ENCODE measurements at regions not wholly inside any gene's neighbourhood (a gene's known extent, or its start where the extent isn't known, plus 50 kb on each side); places are given as distances from the start of the nearest gene placed in this dataset.

DNA sequence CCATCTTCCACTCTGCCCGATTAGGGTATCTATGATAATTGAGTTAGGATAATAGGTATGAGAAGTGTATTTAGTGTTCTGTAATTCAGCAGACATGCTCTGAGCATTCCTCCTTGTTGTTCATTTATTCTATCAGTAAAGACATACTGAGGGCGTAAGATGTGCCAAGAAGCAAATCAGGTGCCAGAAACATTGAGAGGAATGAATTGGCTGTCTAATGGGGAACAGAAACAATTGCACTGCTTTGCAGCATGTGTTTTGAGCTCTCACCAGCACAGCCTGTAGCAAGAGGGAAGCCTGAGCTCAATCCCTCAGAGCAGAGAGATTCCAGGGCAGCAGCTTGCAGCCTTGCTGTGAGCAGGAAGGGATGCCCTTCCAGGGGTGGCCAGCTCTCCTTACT lies 589.3 kb downstream of the BCL11B start:
- H3K4me3 ChIP-seq (ENCODE audit: low read depth, low read length), result no peak overlapping the region
- DNase-seq (ENCODE audit: low read depth), result no peak
- TF ChIP-seq, protein P1, sequence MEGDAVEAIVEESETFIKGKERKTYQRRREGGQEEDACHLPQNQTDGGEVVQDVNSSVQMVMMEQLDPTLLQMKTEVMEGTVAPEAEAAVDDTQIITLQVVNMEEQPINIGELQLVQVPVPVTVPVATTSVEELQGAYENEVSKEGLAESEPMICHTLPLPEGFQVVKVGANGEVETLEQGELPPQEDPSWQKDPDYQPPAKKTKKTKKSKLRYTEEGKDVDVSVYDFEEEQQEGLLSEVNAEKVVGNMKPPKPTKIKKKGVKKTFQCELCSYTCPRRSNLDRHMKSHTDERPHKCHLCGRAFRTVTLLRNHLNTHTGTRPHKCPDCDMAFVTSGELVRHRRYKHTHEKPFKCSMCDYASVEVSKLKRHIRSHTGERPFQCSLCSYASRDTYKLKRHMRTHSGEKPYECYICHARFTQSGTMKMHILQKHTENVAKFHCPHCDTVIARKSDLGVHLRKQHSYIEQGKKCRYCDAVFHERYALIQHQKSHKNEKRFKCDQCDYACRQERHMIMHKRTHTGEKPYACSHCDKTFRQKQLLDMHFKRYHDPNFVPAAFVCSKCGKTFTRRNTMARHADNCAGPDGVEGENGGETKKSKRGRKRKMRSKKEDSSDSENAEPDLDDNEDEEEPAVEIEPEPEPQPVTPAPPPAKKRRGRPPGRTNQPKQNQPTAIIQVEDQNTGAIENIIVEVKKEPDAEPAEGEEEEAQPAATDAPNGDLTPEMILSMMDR (IDR thresholded peaks at IDR 0.05; ENCODE audit: control insufficient read depth, extremely low read depth, insufficient read depth), result no peak

DNA sequence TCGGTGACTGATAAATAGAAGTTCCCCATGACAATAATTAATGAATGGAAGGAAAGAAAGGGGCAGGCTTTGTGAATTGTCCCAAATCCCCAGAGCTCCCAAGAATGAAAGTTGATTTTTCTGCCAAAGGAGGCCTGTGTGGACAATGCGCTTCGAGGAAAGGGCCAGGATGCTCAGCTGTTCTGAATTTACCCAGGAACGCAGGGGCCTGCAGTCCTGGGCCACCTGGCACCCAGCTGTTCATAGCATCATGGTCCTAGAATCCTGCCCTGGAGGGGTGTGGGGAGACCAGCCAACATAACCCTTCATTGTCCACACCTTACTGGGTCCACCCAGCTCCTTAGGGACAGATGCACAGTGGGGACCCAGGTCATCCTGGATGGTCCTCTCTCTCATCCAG lies 587.5 kb downstream of the BCL11B start:
- TF ChIP-seq, protein P1 (IDR thresholded peaks at IDR 0.05; ENCODE audit: control insufficient read depth, extremely low read depth, insufficient read depth), result no peak
- no peak for DNase-seq (ENCODE audit: low read depth)
- H3K4me3 ChIP-seq (ENCODE audit: low read depth, low read length), result no peak overlapping the region

GRCh38 chr14:98685725-98686124 lies 586.3 kb downstream of the BCL11B start:
- H3K4me3 ChIP-seq (ENCODE audit: low read depth, low read length), result no peak overlapping the region
- DNase-seq (ENCODE audit: low read depth), result no peak
- TF ChIP-seq, protein P1 (IDR thresholded peaks at IDR 0.05; ENCODE audit: control insufficient read depth, extremely low read depth, insufficient read depth), result no peak

GRCh38 chr14:98688446-98688845 lies 583.6 kb downstream of the BCL11B start:
- no peak overlapping the region for H3K4me3 ChIP-seq (ENCODE audit: low read depth, low read length)
- DNase-seq (ENCODE audit: low read depth), result no peak
- TF ChIP-seq, protein P1 (IDR thresholded peaks at IDR 0.05; ENCODE audit: control insufficient read depth, extremely low read depth, insufficient read depth), result no peak

DNA sequence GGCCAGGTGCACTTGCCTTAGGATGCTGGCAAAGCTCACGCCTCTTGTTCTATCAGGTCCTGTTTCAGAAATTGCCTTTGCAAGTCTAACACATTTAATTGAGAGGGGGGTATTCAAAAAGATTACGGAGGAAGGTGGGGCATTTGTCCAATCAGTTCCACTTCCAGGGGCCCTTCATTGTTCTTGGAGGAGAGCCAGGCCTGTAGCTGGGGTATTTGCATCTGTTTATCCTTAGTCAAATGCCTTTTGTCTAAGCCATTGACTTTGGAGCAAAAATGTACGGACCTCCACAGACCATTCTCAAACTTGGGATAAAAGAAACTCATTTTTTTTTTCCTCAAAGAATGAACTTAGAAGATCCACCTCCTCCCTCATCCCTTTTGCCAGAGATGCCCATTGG lies 582.0 kb downstream of the BCL11B start:
- no peak for DNase-seq (ENCODE audit: low read depth)
- TF ChIP-seq, protein P1 (IDR thresholded peaks at IDR 0.05; ENCODE audit: control insufficient read depth, extremely low read depth, insufficient read depth), result no peak
- H3K4me3 ChIP-seq (ENCODE audit: low read depth, low read length), result no peak overlapping the region

DNA sequence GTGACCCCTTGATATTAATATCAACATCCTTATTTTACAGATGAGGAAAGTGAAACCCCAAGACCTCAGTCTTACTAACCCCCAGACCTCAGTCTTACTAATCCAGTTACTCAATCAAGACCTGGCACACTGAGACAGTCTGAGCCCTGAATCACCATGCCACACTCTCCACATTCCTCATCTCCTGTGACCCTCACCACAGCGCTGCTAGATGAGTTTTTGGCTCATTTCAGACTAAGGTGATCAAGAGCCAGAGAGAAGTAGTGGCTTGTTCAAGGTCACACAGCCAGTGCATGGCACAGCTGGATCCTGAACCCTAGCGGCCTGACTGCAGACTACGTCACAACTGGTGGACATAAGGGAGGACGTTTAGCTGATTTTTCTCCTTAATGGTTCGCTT lies 579.2 kb downstream of the BCL11B start:
- no peak for DNase-seq (ENCODE audit: low read depth)
- H3K4me3 ChIP-seq (ENCODE audit: low read depth, low read length), result no peak overlapping the region
- TF ChIP-seq, protein P1 (IDR thresholded peaks at IDR 0.05; ENCODE audit: control insufficient read depth, extremely low read depth, insufficient read depth), result peak; percentile 25; the same call in 1 of the 2 replicates

- TF ChIP-seq, protein P1 (IDR thresholded peaks at IDR 0.05; ENCODE audit: control insufficient read depth, extremely low read depth, insufficient read depth), result no peak
- no peak for DNase-seq (ENCODE audit: low read depth)
- no peak overlapping the region for H3K4me3 ChIP-seq (ENCODE audit: low read depth, low read length)
Measured at GRCh38 chr14:98694541-98694940, 577.5 kb downstream of the BCL11B start.

Data from LNCaP clone FGC (cell line).